DMS114 treated with DMSO at 0.1 percent for 48 hours (cell line): ENCODE measurements at regions not wholly inside any gene's neighbourhood (a gene's known extent, or its start where the extent isn't known, plus 50 kb on each side); places are given as distances from the start of the nearest gene placed in this dataset.

Source experiments
- DNase-seq: peaks from one replicate; lab custom pipeline; 2025; ENCODE audit not compliant: unreplicated experiment; lab: John Stamatoyannopoulos, UW

DNA sequence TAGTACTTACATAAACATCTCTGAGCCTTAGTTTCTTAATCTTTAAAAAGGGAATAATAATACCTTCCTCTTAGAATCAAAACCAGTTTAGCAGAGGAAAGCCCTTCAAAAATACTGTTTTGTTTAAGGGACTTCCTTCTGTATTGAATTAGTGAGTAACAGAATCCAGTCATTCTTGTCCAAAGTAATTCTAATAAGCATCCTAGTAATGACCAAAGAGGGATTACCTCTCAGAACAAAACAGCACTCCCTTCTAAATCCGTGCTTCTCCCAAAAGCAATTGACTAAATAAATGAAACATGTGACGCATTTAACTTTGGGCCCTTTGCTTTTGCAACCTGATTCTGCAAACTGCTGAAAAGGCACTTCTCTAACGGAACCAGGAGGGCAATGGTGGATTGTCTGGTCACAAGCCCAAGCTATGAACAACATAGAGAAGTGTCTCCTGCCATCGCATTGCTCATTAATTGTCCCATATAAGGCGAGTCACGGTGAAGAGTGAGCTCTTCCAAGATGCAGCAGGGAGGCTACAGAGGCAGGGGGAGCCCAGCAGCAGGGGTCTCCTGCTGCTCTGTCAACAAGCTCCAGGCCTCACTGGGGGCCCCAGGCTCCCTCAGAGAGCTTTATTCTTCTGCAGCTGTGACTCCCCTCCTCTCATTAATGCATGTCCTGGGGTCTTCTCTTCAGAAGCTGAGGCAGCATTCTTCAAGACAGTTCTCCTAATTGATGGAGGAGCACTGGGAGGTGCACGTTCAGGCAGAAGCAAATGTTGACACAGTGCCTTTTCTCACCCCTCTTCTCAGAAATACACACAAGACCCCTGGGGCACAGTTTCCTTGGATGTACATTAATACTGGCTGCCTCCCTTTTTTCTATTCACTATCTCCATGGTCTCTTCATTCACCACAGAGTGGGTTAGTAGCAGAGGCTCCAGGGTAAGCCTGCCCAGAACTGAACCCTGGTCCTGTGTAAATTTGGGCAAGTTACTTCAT lies 419.6 kb upstream of the RASGEF1B start:
- no peak for DNase-seq

DNA sequence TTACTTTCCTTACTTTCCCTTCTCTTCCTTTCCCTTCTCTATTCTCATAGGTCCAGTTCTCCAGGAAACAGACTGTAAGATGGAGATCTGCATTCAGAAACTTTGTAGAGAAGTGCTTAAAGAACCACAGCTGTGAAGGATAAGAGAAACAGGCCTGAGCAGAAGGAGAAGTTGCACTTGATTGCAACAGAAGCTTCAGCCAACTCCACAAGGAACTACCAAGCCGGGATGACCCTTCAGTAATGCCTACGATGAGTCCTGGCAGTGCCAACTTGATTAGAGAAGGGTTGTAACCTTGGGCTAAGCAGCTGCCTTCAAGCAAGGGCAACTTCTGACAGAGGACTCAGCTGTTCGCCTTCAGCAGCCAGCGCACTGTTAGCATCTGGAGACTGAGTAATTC lies 413.3 kb upstream of the RASGEF1B start:
- DNase-seq: no peak

DNA sequence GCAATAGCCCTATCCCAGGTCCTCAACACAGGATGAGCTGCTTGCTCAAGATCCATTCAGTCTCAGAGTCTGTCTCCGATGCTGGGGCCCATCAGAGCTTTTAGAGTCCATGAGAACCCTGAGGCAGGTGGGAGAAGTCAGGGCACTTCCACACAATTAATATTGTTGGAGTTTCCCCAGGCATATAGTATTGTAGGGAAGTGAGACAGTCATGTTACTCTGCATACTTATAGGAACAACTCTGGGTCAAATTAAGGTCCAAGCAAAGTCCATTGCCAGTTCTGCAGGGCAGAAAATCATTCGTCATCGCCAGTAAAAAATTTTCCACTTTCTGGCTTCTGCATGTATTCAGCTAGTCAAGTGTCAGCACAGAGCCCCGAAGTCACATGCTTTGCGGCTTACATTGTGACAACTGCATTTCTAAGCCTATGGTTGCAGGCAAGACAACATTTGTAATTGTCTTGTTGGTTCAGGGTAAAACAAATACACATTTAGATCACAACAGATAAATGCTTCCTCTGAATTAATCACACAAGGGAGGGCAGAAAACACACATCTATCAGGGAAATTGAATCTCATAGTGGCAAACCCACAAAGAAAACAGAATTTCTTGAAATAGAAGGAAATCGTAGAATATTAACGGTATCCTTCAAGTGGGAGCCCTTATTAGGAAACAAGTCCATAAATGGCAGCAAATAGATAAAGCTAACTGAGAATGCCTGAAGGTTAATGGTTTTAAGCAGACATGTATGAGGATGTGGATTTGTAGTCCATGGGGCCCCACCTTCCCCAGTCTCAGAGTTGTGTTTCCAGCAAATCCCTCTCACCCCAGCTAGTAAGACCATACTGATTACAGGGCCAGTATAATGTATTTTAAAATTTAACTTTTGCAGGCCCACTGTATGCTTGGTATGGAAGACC lies 412.1 kb upstream of the RASGEF1B start:
- DNase-seq: no peak

DNA sequence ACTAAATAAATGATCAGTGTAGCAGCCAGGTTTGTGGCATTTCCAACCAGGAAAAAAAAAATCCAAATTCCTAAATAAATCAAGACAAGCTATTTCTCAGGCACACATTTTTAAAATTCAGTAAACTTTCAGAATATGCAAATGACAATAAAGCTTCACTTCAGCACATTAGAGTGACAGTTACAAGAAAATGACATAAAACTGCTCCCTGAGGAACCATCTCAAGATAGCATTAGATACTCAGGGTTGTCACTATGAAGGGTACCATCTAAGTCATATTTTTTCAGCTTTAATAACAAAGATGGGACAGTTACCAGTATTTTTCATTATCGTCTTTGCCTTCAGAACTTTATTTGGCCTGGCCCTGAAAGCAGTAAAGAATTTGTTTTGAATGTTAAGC lies 411.3 kb upstream of the RASGEF1B start:
- DNase-seq: no peak

DNA sequence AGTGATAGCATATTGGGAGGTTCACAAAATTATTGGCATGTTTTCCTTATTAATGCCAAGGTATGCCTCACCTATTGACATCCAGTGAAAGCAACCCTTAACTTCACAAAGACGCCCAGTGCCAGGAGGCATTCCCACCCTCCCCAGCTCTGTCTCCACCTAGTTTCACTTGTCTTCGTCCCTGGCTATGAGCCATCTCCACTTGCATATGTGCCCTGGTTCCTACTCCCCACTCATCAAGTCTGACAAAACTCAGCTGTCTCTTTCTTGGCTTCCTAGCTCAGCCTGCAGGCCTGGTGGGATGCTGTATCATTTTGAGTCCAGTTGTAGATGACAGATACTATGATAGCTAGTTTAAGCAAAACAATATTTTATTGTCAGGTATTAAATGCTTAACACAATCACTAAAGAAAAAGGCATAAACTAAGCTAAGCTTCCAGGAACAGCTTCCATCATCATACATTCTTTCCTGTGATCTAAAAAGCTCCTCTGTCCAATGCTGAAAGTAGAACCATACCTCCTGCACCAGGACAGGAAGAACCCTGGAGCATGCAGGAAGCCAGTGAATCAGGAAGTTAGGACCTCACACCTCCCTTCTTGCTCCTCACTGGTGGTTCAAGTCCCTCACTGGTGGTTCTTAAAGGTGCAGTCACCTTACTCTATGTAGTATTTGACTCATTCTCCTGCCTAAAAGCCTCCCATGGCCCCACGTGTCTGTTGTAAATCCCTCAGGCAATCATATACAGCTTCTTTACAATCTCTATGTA lies 410.3 kb upstream of the RASGEF1B start:
- no peak for DNase-seq

DNA sequence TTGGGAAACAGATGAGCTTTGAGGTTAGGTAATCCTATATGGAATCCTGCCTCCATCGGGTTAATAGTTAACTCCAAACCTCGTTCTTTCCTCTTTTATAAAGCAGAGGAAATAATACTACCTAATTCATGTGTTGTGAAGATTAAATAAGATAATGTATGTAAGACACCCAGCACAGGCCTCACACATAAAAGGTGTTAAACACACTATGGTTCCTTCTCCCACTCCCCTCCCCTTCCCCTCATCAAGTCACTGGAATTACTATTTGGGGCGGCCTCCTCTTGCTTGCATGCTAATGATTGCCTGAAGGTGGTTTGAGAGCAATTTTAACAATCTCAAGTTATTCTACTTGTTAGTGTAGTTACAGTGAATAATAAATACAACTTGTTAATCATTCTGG lies 404.4 kb upstream of the RASGEF1B start:
- no peak for DNase-seq

DNA sequence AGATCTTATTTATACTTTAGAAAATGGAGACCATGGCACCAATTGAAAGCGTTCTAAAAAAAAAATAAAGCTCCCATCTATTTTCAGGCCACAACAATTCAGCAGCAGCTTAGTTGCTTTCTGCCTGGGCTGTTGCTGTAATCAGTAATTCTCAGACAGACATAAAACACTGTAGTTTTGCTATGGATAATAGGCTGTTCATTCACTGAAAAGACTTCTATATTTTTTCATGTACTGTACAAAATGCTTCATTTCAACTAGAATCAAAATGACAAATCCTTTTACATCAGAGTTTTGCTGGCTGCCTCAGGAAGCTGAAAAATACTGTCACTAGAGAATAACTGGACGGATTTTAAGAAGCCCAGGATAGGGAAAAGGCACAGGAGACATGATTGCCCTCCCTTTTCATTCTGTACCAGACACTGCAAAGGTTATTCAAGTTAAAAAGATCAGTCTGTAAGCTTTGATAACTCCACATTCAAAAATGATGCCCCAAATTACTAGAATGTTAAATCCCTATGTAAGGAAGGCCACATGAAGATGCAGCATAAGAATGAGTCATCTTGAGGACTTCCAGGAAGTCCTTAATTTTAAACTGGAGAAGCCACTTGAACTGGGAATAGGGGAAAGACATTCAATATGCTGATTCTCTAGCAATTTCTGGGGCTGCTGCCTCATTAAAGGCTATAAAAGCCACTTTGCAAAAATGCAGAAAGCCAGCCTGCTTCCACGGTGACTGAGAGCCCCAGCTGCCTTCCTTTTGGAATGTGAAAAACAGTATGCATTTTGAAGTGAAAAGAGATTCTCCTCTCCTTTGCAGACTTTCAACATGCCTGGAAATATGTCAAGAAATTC lies 403.2 kb upstream of the RASGEF1B start:
- DNase-seq: no peak

DNA sequence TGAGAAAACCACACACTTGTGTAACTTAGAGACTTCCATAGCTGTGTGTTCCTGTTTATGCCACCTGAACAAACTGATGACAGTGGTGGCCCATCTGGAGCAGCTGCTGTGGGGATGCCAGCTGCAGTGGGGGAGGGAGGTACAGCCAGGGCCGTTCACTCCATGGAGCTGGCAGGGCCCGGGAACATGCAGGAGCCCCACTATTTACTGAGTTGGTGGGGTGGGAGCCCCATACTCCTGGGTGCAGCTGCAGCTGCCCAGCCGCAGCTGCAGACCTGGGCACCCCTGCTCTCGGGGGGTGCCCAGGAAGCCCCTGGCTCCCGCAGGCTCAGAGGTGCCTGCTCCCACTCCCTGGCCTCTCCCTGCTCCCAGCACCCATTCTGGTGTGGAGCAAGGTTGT lies 398.6 kb upstream of the RASGEF1B start:
- no peak for DNase-seq

DNA sequence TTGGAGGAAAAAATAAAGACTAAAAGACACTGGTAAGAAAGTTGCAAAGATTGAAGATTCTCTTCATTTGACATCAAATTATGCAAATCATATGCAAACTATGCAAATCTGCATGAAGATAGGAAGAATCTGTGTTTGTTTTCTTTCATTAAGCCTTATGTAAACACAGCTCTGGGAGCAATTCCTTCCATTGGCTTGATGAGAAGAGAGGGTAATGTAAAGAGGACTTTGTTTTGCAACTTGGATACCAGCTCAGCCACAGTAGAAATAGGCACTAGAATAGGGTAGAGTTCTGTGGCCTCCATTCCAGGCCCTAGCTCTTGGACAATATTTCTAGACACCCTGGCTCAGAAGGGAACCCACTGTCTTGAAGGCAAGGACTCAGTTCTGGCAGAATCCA lies 388.4 kb upstream of the RASGEF1B start:
- no peak for DNase-seq

DNA sequence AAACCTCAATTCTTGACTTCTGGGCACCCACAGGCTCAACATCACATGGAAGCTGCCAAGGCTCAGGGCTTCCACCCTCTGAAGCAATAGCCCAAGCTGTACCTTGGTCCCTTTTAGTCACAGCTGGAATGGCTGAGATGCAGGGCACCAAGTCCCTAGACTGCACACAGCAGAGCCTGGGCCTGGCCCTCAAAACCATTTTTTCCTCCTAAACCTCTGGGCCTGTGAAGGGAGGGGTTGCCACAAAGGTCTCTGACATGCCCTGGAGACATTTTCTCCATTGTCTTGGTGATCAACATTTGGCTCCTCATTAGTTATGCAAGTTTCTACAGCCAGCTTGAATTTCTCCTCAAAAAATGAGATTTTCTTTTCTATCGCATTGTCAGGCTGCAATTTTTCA lies 382.7 kb upstream of the RASGEF1B start:
- no peak for DNase-seq

DNA sequence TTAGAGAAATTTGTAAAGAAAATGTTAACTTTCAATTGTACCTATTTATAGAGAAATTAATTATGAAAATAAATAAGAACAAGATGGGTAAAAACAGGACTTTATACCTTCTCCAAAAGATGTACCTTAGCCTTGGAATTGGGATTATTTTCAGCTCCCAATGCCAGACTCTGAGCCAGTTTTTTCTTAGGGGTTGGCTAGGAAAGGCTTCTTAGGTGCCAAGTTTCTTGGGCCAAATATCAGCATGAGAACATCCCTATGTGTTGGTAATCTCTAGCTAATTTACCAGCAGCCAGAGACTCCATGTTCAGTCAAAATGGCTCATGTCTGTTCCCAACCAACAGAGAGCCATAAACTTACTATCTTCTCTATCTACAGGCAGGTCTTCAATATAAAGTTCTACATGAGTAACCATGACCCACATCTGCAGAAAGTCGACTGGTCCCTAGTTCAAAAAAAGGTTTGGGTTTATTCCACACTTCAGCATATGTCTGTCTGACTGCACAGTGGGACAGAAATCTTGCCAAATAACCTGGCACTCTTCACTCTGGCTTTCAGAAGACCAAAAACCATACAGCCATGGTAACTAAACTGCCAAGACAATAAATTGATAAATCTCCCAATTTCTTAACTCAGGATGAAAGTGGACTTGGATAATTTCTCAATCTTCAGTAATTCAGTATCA lies 380.5 kb upstream of the RASGEF1B start:
- no peak for DNase-seq

DNA sequence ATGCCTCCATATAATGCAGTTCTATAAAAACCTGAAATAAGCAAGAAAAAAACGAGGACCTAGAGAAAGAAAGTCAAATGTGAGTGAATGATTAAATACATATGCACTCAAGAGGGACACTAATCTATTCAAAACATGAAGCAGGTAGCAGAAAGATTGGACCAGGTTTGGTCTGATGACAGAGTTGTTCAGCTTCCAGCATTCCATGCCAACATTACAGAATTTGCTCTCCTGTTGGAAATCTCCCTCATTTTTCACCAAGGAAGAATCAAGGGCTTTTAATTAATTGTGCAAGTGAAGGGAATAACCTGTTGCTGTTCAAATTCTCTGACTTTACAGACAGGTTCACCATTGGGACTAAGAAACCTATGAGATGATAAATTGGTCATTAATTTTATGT lies 379.0 kb upstream of the RASGEF1B start:
- no peak for DNase-seq

DNA sequence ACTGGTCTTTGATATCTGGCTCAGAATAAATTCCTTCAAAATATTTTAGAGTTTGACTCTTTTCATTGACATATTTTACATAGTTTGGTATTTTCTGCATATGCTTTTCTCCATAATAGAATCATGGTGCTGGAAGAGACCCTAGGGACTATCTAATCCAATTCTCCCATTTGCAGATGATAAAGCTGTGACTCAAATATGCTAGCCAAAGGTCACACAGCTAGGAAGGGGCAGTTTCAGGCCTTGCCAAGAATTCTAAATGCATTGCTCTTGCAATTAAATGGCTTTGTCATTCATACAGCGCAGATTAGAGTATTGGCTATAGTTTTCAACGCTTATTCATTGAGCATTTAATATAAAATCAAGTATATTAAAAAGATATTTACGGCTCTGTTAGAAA lies 374.1 kb upstream of the RASGEF1B start:
- DNase-seq: no peak

DNA sequence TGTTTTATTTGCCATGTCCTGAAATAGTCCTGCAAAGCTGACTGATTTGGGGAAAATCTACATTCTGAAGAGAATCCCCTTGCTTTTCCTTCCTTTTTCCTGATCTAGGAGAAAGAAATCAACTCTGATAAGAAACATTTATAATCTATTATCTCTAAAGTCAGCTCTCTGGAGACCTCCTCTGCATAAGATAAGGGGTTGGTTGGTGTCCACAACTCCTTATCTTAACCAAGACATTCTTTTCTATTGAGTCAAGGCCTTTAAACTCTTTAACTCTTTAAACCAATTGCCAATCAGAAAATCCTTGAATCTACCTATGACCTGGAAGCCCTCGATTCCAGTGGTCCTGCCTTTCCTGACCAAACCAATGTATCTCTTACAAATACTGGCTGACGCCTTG lies 373.6 kb upstream of the RASGEF1B start:
- DNase-seq: no peak

DNA sequence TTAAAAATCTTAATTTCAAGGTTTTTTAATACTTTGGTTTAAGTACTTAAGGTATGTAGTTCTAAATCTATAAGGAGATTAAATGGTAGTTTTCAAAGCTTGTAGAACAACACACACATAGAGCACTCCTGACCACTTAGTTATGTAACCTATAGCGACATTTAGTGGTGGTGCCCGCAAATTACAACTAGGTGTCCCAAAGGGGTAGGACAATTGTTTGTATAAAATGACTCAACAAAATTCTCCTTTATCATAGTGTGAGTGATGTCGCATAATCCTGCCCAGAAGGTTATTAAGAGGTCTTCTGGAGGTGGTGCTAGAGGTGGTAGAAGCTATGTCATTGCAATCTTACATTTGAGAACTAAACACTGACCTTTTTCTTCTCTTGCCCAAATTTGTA lies 373.0 kb upstream of the RASGEF1B start:
- DNase-seq: peak; percentile 20

DNA sequence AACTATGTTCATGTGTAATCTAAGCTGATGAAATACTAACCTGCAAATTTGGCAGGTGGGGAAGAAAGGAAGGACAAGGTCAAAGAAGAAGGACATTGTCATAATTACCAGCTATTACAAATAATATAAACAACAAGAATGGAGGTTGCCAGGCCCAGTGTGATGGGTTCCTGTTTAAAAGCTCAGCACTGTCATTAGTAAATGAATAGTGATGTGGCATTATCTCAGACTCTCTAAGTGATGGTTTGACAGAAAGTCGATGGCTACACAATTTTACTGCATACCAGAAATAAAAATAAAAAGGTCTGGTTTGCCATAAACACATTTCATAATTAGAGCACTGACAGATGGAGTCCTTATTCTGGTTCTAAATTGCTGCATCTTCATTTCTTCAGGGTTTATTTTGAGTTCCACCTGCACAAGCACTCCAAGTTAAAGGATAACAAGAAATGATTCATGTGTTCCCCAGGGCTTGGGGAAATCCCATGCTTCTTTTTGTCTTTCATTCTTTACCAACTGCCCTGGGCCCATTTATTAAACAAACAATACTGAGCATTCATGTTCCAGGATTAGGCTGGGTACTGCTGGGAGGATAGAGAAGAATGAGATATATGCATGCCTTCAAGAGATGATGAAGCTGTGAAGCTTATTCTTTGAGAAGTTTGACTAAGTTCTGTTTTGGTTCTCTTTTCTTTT lies 367.8 kb upstream of the RASGEF1B start:
- DNase-seq: no peak

DNA sequence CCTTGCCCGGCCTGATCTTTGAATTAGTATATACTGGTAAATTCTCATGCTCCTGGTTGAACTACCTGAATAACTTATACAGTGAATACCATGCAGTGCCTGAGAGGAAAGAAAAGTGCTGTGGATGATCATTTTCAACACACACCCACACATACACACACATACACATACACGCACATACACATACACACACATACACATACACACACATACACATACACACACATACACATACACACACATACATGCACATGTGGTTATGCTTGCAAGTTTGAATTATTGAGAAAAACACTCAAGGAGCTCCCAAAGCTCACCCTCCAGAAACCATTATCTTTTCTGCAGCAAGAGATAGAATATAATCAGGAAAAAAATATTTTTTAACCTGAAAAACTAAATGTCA lies 366.9 kb upstream of the RASGEF1B start:
- no peak for DNase-seq

DNA sequence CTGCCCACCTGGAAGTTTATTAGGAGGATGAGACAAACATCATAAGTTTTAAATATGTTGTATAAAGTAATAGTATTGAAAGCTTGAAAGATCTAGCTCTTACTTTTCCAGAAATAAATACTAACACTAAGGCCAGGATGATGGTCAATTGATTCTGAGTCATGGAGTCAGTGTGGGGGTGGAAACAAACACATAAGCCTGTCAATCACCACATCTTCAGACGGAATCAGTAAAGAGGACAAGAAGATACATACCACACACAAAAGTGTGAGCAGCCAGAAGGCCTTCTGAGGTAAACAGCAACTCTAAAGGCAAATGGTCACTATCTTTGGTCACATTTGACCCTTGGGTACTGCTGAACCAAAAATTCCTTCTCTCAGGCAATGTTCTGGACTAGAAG lies 365.0 kb upstream of the RASGEF1B start:
- DNase-seq: no peak

DNA sequence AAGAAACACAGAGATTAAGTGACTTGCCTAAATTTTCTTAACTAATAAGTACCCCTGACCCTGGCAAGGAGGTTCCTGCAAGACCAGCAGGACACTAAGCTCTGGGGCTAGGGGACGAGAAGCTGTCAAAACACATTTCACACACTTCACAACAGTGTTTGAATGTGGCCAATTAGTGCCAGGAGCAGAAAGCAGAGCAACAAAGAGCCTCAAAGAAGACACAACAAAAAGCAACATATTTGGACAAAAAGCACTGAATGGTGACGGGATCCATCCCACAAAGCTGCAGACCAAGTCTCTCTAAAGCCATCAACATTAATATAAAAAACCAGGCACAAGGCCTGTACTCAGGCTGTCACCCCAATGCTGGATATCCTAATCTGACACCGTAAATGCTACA lies 361.9 kb upstream of the RASGEF1B start:
- no peak for DNase-seq
